ENCODE measurements at regions not wholly inside any gene's neighbourhood (a gene's known extent, or its start where the extent isn't known, plus 50 kb on each side); places are given as distances from the start of the nearest gene placed in this dataset.
A peak's percentile ranks its signal among the peaks of the same experiment; 100 is the strongest.

GRCh38 chr14:85953265-85953664, 423.3 kb downstream of the FLRT2 start:
- Histone ChIP-seq H3K27ac (ENCODE audit: insufficient read depth in 1 of 2, low read depth in 1 of 2, low read length in 2 of 2, poor library complexity in 1 of 2, severe bottlenecking in 2 of 2) (no peak overlapping the region), H3K9me3 (ENCODE audit: control extremely low read depth in 1 of 5, control insufficient read depth in 4 of 5, insufficient read depth in 2 of 5, low read depth in 1 of 5, low read length in 4 of 5) (no peaks in the 10 kb centered on the region), H3K4me3 (ENCODE audit: control insufficient read depth in 1 of 7, extremely low read depth in 1 of 7, insufficient read depth in 4 of 7, low read depth in 2 of 7, low read length in 6 of 7) (no peak overlapping the region), H3K27me3 (replicated peaks in 2 of 5; ENCODE audit: control insufficient read depth in 4 of 5, insufficient read depth in 5 of 5, low read length in 4 of 5) (no peaks in the 10 kb centered on the region), H3K4me1 (ENCODE audit: control extremely low read depth in 1 of 4, control insufficient read depth in 4 of 4, insufficient read depth in 4 of 4, low read length in 3 of 4) (peaks cover 2 to 14% (median 7%) of the 10 kb centered on the region in 4 experiments), H3K36me3 (ENCODE audit: control insufficient read depth in 4 of 4, insufficient read depth in 4 of 4, low read length in 3 of 4) (no peaks in the 10 kb centered on the region)
- DNase-seq = no peak
- no CpG with 5 or more reads among the region's 3 CpGs for WGBS (ENCODE audit: insufficient coverage)
- CTCF ChIA-PET = interaction anchor here (0.6 to 1.2 kb wide), 2 partner anchors 19 to 86 kb away, joined by 3 read pairs; no protein-coding TSS in a partner anchor
- POLR2A ChIA-PET = no interaction called here

DNA sequence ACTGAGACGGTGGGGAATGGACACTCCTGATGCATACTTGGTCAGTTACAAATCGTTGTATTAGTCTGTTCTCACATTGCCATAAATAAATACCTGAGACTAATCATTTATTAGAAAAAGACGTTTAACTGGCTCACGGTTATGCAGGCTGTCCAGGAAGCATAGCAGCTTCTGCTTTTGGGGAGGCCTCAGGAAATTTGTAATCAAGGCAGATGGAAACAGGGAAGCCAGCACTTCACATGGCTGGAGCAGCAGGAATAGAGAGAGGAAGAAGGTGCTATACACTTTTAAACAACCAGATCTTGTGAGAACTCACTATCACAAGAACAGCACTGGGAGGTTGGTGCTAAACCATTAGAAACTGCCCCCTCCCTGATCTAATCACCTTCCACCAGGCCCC, 418.2 kb downstream of the FLRT2 start:
- Histone ChIP-seq H3K4me1 (ENCODE audit: control extremely low read depth in 1 of 4, control insufficient read depth in 4 of 4, insufficient read depth in 4 of 4, low read length in 3 of 4) (peaks cover 8 to 20% (median 14%) of the 10 kb centered on the region in 4 experiments), H3K27me3 (replicated peaks in 2 of 5; ENCODE audit: control insufficient read depth in 4 of 5, insufficient read depth in 5 of 5, low read length in 4 of 5) (no peaks in the 10 kb centered on the region), H3K36me3 (ENCODE audit: control insufficient read depth in 4 of 4, insufficient read depth in 4 of 4, low read length in 3 of 4) (no peaks in the 10 kb centered on the region), H3K27ac (ENCODE audit: insufficient read depth in 1 of 2, low read depth in 1 of 2, low read length in 2 of 2, poor library complexity in 1 of 2, severe bottlenecking in 2 of 2) (peak overlapping the region in 1 of 2 experiments; percentile 23), H3K9me3 (ENCODE audit: control extremely low read depth in 1 of 5, control insufficient read depth in 4 of 5, insufficient read depth in 2 of 5, low read depth in 1 of 5, low read length in 4 of 5) (no peaks in the 10 kb centered on the region), H3K4me3 (ENCODE audit: control insufficient read depth in 1 of 7, extremely low read depth in 1 of 7, insufficient read depth in 4 of 7, low read depth in 2 of 7, low read length in 6 of 7) (peak overlapping the region in 4 of 7 experiments; percentile 17 to 33 (median 20))
- POLR2A ChIA-PET = no interaction called here
- WGBS (ENCODE audit: insufficient coverage) = 0% methylated on average over 2 of the region's 4 CpGs
- CTCF ChIA-PET = no interaction called here
- peak; percentile 31 to 63 (median 46) for DNase-seq

DNA sequence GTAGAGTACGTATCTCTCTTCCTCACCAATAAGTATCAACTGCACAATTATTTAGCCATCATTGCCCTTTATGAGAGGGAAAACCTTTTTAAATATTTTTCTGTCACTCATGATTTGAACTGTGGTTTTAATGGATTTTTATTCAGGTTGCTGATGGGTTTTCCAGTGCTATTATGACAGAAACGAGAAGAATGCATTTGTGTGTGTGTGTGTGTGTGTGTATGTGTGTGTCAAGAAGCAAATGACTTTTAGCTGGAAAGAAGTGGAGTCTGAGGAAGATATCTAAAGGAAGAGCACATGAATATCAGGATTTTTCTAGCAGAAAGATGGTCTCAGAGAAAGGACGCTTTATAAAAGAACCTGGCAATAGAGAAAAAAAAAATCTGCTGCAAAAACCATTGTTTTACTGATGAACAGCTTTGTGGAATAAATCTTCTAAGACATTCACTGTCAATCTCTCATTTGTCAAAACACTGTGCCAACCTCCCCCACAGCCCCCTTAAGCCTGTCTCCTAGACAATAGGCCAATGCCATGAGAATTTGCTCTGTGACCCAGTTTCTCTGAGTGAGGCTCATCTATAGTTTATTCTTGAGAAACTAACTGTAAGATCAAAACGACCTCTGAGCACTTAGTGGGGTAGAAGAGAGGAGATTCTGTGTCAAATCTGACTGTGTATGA, 417.7 kb downstream of the FLRT2 start:
- no peaks in the 10 kb centered on the region for H3K36me3 ChIP-seq (ENCODE audit: control insufficient read depth in 4 of 4, insufficient read depth in 4 of 4, low read length in 3 of 4)
- POLR2A ChIA-PET = no interaction called here
- peak overlapping the region in 1 of 2 experiments; percentile 23 for H3K27ac ChIP-seq (ENCODE audit: insufficient read depth in 1 of 2, low read depth in 1 of 2, low read length in 2 of 2, poor library complexity in 1 of 2, severe bottlenecking in 2 of 2)
- H3K4me3 ChIP-seq (ENCODE audit: control insufficient read depth in 1 of 7, extremely low read depth in 1 of 7, insufficient read depth in 4 of 7, low read depth in 2 of 7, low read length in 6 of 7) = peak overlapping the region in 2 of 7 experiments; percentile 17 to 22
- peaks cover 8 to 20% (median 16%) of the 10 kb centered on the region in 4 experiments for H3K4me1 ChIP-seq (ENCODE audit: control extremely low read depth in 1 of 4, control insufficient read depth in 4 of 4, insufficient read depth in 4 of 4, low read length in 3 of 4)
- CTCF ChIA-PET = interaction anchor here (0.8 kb wide), 1 partner anchor 11 kb away, joined by 3 read pairs; no protein-coding TSS in a partner anchor
- WGBS (ENCODE audit: insufficient coverage) = 44% methylated on average over 3 of the region's 4 CpGs
- no peaks in the 10 kb centered on the region for H3K9me3 ChIP-seq (ENCODE audit: control extremely low read depth in 1 of 5, control insufficient read depth in 4 of 5, insufficient read depth in 2 of 5, low read depth in 1 of 5, low read length in 4 of 5)
- no peak for DNase-seq
- H3K27me3 ChIP-seq (replicated peaks in 2 of 5; ENCODE audit: control insufficient read depth in 4 of 5, insufficient read depth in 5 of 5, low read length in 4 of 5) = no peaks in the 10 kb centered on the region

DNA sequence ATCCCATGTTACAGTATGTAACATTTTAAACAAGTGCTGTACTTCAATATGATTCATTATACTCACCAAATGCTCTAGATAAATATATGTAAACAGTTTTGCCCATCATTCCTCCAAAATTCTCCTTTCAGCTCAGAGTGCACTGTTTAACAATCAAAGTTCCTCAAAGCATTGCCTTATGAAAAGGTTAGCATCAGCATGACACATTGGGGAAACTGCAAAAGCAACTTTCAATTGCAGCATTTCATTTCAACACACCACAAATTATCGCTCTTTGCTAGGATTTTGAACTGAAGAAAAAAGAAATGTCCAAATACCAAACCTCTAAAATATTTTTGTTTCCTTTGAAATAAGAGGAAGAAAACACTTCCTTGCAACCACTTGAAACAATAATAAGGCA, 413.2 kb downstream of the FLRT2 start:
- Histone ChIP-seq H3K36me3 (ENCODE audit: control insufficient read depth in 4 of 4, insufficient read depth in 4 of 4, low read length in 3 of 4) (peaks cover 0 to 3% (median under 1%) of the 10 kb centered on the region in 4 experiments), H3K4me3 (ENCODE audit: control insufficient read depth in 1 of 7, extremely low read depth in 1 of 7, insufficient read depth in 4 of 7, low read depth in 2 of 7, low read length in 6 of 7) (no peak overlapping the region), H3K9me3 (ENCODE audit: control extremely low read depth in 1 of 5, control insufficient read depth in 4 of 5, insufficient read depth in 2 of 5, low read depth in 1 of 5, low read length in 4 of 5) (peaks cover 0 to 11% (median 6%) of the 10 kb centered on the region in 5 experiments), H3K27ac (ENCODE audit: insufficient read depth in 1 of 2, low read depth in 1 of 2, low read length in 2 of 2, poor library complexity in 1 of 2, severe bottlenecking in 2 of 2) (no peak overlapping the region), H3K27me3 (replicated peaks in 2 of 5; ENCODE audit: control insufficient read depth in 4 of 5, insufficient read depth in 5 of 5, low read length in 4 of 5) (no peaks in the 10 kb centered on the region), H3K4me1 (ENCODE audit: control extremely low read depth in 1 of 4, control insufficient read depth in 4 of 4, insufficient read depth in 4 of 4, low read length in 3 of 4) (peaks cover 5 to 11% (median 8%) of the 10 kb centered on the region in 4 experiments)
- ChIA-PET POLR2A (no interaction called here), CTCF (no interaction called here)
- WGBS (ENCODE audit: insufficient coverage) = no CpG with 5 or more reads among the region's 1 CpG
- peak in 2 of 3 donors; percentile 53 to 54 for DNase-seq

DNA sequence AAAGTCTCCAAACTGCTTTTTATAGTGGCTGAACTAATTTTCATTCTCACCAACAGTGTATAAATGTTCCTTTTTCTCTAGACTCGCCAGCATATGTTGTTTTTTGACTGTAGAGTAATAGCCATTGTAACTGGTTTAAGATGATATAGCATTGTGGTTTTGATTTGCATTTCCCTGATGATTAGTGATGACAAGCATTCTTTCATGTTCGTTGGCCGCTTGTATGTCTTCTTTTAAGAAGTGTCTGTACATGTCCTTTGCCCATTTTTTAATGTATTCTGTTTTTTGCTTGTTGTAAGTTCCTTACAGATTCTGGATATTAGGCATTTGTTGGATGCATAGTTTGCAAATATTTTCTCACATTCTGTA, 404.9 kb downstream of the FLRT2 start:
- CTCF ChIA-PET = no interaction called here
- H3K4me3 ChIP-seq (ENCODE audit: control insufficient read depth in 1 of 7, extremely low read depth in 1 of 7, insufficient read depth in 4 of 7, low read depth in 2 of 7, low read length in 6 of 7) = peak overlapping the region in 6 of 7 experiments; percentile 63 to 93 (median 89)
- H3K27ac ChIP-seq (ENCODE audit: insufficient read depth in 1 of 2, low read depth in 1 of 2, low read length in 2 of 2, poor library complexity in 1 of 2, severe bottlenecking in 2 of 2) = peak overlapping the region; percentile 35 to 85
- no peaks in the 10 kb centered on the region for H3K27me3 ChIP-seq (replicated peaks in 2 of 5; ENCODE audit: control insufficient read depth in 4 of 5, insufficient read depth in 5 of 5, low read length in 4 of 5)
- H3K36me3 ChIP-seq (ENCODE audit: control insufficient read depth in 4 of 4, insufficient read depth in 4 of 4, low read length in 3 of 4) = peaks cover 0 to 3% (median under 1%) of the 10 kb centered on the region in 4 experiments
- WGBS (ENCODE audit: insufficient coverage) = 0% methylated on average over 1 of the region's 3 CpGs
- H3K9me3 ChIP-seq (ENCODE audit: control extremely low read depth in 1 of 5, control insufficient read depth in 4 of 5, insufficient read depth in 2 of 5, low read depth in 1 of 5, low read length in 4 of 5) = peaks cover 2 to 16% (median 11%) of the 10 kb centered on the region in 5 experiments
- DNase-seq = peak in 2 of 3 donors; percentile 70 to 85
- H3K4me1 ChIP-seq (ENCODE audit: control extremely low read depth in 1 of 4, control insufficient read depth in 4 of 4, insufficient read depth in 4 of 4, low read length in 3 of 4) = peaks cover 4 to 10% (median 6%) of the 10 kb centered on the region in 4 experiments
- POLR2A ChIA-PET = no interaction called here

DNA sequence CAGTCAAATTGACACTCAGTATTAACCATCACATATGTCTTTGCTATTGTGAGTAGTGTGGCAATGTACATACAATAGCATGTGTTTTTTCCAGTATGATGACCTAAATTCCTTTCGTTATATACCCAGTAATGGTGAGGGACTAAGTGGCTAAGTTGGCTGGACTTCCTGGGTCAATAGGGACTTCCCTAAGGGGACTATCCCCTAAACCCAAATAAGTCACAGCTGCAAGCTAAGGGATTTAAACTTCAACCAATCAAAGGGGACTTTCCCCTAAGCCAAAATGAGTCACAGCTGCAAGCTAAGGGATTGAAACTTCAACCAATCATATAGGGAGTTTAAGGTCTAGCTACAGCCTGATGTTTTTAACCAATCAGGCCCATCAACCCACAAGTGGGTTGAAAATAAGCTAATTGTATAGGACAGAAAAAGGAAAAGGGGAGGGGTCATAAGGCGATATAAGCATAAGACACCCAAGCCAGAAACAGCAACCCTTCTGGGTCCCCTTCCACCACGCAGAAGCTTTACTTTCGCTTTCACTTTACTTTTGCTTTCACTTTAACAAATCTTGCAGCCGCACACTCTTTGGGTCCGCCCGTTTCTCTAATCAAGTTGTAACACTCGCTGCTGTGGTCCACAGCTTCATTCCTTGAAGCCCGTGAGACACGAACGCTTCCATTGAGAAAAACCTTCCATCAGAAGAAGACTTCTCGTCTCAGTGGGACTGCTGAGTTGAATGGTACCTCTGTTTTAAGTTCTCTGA, 404.4 kb downstream of the FLRT2 start:
- peaks cover 4 to 10% (median 6%) of the 10 kb centered on the region in 4 experiments for H3K4me1 ChIP-seq (ENCODE audit: control extremely low read depth in 1 of 4, control insufficient read depth in 4 of 4, insufficient read depth in 4 of 4, low read length in 3 of 4)
- H3K27me3 ChIP-seq (replicated peaks in 2 of 5; ENCODE audit: control insufficient read depth in 4 of 5, insufficient read depth in 5 of 5, low read length in 4 of 5) = no peaks in the 10 kb centered on the region
- DNase-seq = peak; percentile 90 to 96 (median 96)
- H3K27ac ChIP-seq (ENCODE audit: insufficient read depth in 1 of 2, low read depth in 1 of 2, low read length in 2 of 2, poor library complexity in 1 of 2, severe bottlenecking in 2 of 2) = peak overlapping the region; percentile 35 to 85
- POLR2A ChIA-PET = no interaction called here
- CTCF ChIA-PET = interaction anchor here (0.7 kb wide), 1 partner anchor 19 kb away, joined by 3 read pairs; no protein-coding TSS in a partner anchor
- peaks cover 0 to 3% (median 0%) of the 10 kb centered on the region in 4 experiments for H3K36me3 ChIP-seq (ENCODE audit: control insufficient read depth in 4 of 4, insufficient read depth in 4 of 4, low read length in 3 of 4)
- WGBS (ENCODE audit: insufficient coverage) = 4% methylated on average over 11 of the region's 12 CpGs
- peak overlapping the region in 6 of 7 experiments; percentile 63 to 93 (median 89) for H3K4me3 ChIP-seq (ENCODE audit: control insufficient read depth in 1 of 7, extremely low read depth in 1 of 7, insufficient read depth in 4 of 7, low read depth in 2 of 7, low read length in 6 of 7)
- H3K9me3 ChIP-seq (ENCODE audit: control extremely low read depth in 1 of 5, control insufficient read depth in 4 of 5, insufficient read depth in 2 of 5, low read depth in 1 of 5, low read length in 4 of 5) = peaks cover 2 to 16% (median 11%) of the 10 kb centered on the region in 5 experiments

DNA sequence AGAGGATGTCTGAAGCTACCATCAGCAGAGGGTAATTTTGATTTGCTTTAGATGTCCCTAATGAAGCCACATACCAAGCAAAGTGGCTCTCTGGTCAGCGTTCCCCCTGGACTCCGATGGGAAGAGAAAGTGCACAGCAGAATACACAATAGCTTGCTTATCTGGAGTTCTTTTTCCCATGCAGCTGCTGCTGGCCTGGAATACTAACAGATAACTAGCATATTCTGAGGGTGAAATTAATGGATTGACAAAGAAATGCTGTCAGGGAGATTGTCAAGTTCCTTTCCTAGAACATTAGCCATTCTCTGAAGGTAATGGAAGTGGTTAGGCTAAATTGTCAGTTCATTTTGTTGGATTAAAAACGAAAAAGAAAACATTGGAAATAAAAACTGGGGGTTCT, 391.3 kb downstream of the FLRT2 start:
- no peaks in the 10 kb centered on the region for H3K27me3 ChIP-seq (replicated peaks in 2 of 5; ENCODE audit: control insufficient read depth in 4 of 5, insufficient read depth in 5 of 5, low read length in 4 of 5)
- H3K9me3 ChIP-seq (ENCODE audit: control extremely low read depth in 1 of 5, control insufficient read depth in 4 of 5, insufficient read depth in 2 of 5, low read depth in 1 of 5, low read length in 4 of 5) = peaks cover 0 to 1% (median 0%) of the 10 kb centered on the region in 5 experiments
- H3K36me3 ChIP-seq (ENCODE audit: control insufficient read depth in 4 of 4, insufficient read depth in 4 of 4, low read length in 3 of 4) = no peaks in the 10 kb centered on the region
- H3K27ac ChIP-seq (ENCODE audit: insufficient read depth in 1 of 2, low read depth in 1 of 2, low read length in 2 of 2, poor library complexity in 1 of 2, severe bottlenecking in 2 of 2) = no peak overlapping the region
- H3K4me3 ChIP-seq (ENCODE audit: control insufficient read depth in 1 of 7, extremely low read depth in 1 of 7, insufficient read depth in 4 of 7, low read depth in 2 of 7, low read length in 6 of 7) = no peak overlapping the region
- no peaks in the 10 kb centered on the region for H3K4me1 ChIP-seq (ENCODE audit: control extremely low read depth in 1 of 4, control insufficient read depth in 4 of 4, insufficient read depth in 4 of 4, low read length in 3 of 4)
- ChIA-PET CTCF (no interaction called here), POLR2A (no interaction called here)
- WGBS (ENCODE audit: insufficient coverage) = 94% methylated on average over 2 of the region's 3 CpGs
- no peak for DNase-seq

Data from common myeloid progenitor, CD34-positive (primary cell).